Heart left ventricle (tissue), 16 donors: ENCODE measurements at regions not wholly inside any gene's neighbourhood (a gene's known extent, or its start where the extent isn't known, plus 50 kb on each side); places are given as distances from the start of the nearest gene placed in this dataset.

Source experiments
- ATAC-seq, 4 donors: fragments of 200-7000 bp; cut with Tn5 transposase; one replicate each; pipeline ENCODE4 v1.9.1; 2020 to 2022; ENCODE audit warnings: moderate library complexity in 4 of 4, mild to moderate bottlenecking in 3 of 4, moderate number of reproducible peaks in 1 of 4
- DNase-seq, 5 donors: peaks; one replicate each; pipeline ENCODE4 v3.0.0-alpha.2; 2020
- H3K27ac ChIP-seq, 12 donors: fragments of 200-600 bp; sonication (generic) in 4 of 12; one replicate each; pipeline versions ENCODE4 v1.5.0 to v1.8.0; 2016 to 2022; ENCODE audit warnings: mild to moderate bottlenecking in 2 of 12
- H3K27me3 ChIP-seq, 9 donors: fragments of 200-600 bp; sonication (generic) in 2 of 9; one replicate each; pipeline versions ENCODE4 v1.5.1 to v1.8.0; 2016 to 2022; ENCODE audit warnings: mild to moderate bottlenecking in 3 of 9
- H3K36me3 ChIP-seq, 9 donors: fragments of 200-600 bp; sonication (generic) in 2 of 9; one replicate each; pipeline versions ENCODE4 v1.5.0 to v1.8.0; 2018 to 2022; ENCODE audit warnings: mild to moderate bottlenecking in 2 of 9
- H3K4me1 ChIP-seq, 12 donors: fragments of 200-600 bp; sonication (generic) in 4 of 12; one replicate each; pipeline versions ENCODE4 v1.5.0 to v1.8.0; 2016 to 2022; ENCODE audit warnings: mild to moderate bottlenecking in 3 of 12
- H3K4me3 ChIP-seq, 12 donors: fragments of 200-600 bp; sonication (generic) in 4 of 12; one replicate each; pipeline versions ENCODE4 v1.5.0 to v1.8.0; 2017 to 2022; ENCODE audit warnings: mild to moderate bottlenecking in 9 of 12, moderate library complexity in 4 of 12
- H3K9me3 ChIP-seq, 12 donors: fragments of 200-600 bp; sonication (generic) in 4 of 12; one replicate each; pipeline versions ENCODE4 v1.5.0 to v1.8.0; 2016 to 2022; ENCODE audit warnings: mild to moderate bottlenecking in 1 of 12
- POLR2A ChIP-seq, 2 donors: fragments of 450-650 bp; IDR thresholded peaks; one replicate each; pipeline ENCODE4 v1.6.1; 2017; ENCODE audit warnings: antibody characterized with exemption in 2 of 2, mild to moderate bottlenecking in 2 of 2, moderate library complexity in 2 of 2
- WGBS, 4 donors: extraction: QIAGEN DNeasy Blood & Tissue Kit in 2 of 4; methylation state at CpG; one replicate each; pipeline versions ENCODE4 v1.1.5 to v1.1.7; 2013 to 2018; 5-methylcytosine and 5-hydroxymethylcytosine counted together
- intact Hi-C, 10 donors: fragments of 100-400 bp; cut with DNase I; formaldehyde crosslinking; loops; one replicate each; pipeline versions ENCODE4 v1.11.1 to v1.14.2; 2022
- TF ChIP-seq, protein P1 (sequence below), 12 donors: fragments of 200-600 bp; sonication (generic) in 4 of 12; IDR thresholded peaks; one replicate each; pipeline versions ENCODE4 v1.5.0 to v1.8.0; 2018 to 2022; ENCODE audit warnings: antibody characterized with exemption in 12 of 12, mild to moderate bottlenecking in 5 of 12
- donor health status: ischemic (EF 13 %, LVEDD 7.1; RV severe dilation, severe dysfunction).
- donor health status: healthy with polysubstance abuse.
- donor health status: DM: no; HTN: yes; CAD: no.
- donor health status: DM: no; HTN: no; CAD: no.
- donor health status: ischemic (EF 25% LVEDD 6.9; RV normal size, moderate dysfunction).
- donor health status: ischemic (EF 25% LVEDD 5.7; RV mildly dilated, moderate dysfunction).
- donor health status: healthy.
- donor health status: DM: yes; HTN: yes; CAD: no.
- donor health status: ischemic (EF 35%, LVEDD 5.7; RV mildly dilated, moderate dysfunction).
- donor health status: nonischemic (EF 11% LVEDD 7.7; RV severe dilation, severe dysfunction).
- donor health status: DM: yes; HTN: yes; CAD: no.
- donor health status: PGD.
- donor health status: ischemic (EF 29% LVEDD 5.4; RV normal size, mild dysfunction).
- donor health status: nonischemic (EF 23%, LVEDD 6.1; RV moderate dilation, normal function).

DNA sequence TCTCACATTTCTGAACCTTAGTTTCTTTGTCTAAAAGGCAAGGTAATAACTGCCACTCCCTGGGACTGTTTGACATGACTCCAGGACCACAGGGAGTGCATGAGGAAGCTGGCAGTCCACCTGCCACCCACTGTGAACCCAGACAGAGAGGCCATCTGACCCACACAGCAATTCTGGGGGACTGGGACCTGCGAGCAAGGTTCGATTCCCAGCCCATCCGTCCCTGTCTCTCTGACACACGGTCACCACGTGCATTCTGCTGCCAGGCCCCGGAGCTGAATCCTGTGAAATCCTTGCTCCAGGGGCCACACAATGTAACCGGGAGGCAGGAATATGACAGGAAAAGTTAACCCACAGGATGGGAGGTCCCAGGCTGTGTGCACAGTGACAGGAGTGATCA, 218.8 kb upstream of the FOXF1 start:
- intact Hi-C loops: no loop called here

DNA sequence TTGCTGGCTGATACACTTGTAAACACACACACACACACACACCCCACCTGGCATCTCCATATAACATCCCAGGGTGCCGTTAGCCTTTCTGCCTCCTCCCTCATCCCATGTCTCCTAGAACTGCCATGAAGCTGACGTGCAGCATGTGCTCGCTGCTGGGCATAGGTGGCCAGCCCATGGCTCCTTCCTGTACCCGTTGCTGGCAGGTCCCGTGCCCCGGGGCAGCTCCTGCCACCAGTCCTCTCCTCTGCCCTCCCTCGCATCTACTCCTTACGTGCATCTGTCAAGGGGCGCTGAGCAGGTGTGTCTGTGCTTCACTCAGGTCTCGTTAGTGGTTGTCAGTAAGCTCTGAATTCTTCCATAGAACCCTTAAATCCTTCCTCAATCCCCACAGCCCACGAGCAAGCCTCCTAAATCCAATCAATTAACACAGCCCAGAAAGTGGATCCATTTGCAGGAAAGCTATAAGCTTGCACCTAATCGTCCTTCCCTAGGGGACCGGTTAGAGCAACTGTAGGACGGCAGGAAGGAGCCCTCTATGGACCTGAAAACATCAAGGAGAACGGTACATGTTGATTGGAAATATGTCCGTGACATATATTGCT, 218.1 kb upstream of the FOXF1 start:
- intact Hi-C loops: no loop called here
- no peak for TF ChIP-seq POLR2A (IDR thresholded peaks at IDR 0.05)
- TF ChIP-seq, protein P1, sequence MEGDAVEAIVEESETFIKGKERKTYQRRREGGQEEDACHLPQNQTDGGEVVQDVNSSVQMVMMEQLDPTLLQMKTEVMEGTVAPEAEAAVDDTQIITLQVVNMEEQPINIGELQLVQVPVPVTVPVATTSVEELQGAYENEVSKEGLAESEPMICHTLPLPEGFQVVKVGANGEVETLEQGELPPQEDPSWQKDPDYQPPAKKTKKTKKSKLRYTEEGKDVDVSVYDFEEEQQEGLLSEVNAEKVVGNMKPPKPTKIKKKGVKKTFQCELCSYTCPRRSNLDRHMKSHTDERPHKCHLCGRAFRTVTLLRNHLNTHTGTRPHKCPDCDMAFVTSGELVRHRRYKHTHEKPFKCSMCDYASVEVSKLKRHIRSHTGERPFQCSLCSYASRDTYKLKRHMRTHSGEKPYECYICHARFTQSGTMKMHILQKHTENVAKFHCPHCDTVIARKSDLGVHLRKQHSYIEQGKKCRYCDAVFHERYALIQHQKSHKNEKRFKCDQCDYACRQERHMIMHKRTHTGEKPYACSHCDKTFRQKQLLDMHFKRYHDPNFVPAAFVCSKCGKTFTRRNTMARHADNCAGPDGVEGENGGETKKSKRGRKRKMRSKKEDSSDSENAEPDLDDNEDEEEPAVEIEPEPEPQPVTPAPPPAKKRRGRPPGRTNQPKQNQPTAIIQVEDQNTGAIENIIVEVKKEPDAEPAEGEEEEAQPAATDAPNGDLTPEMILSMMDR (IDR thresholded peaks at IDR 0.05): no peak
- no peaks in the 10 kb centered on the region for H3K36me3 ChIP-seq
- H3K27me3 ChIP-seq: peaks cover 12 to 98% (median 70%) of the 10 kb centered on the region in 9 donors
- WGBS, 4 donors: 61 to 72% (median 66%) methylated on average over 16 of the region's 16 CpGs
- no peak overlapping the region for H3K4me3 ChIP-seq
- H3K9me3 ChIP-seq: no peaks in the 10 kb centered on the region
- DNase-seq: no peak
- no peaks in the 10 kb centered on the region for H3K4me1 ChIP-seq
- ATAC-seq: no peak
- H3K27ac ChIP-seq: no peak overlapping the region

More for the DNA sequence above, 218.8 kb upstream of the FOXF1 start:
- ATAC-seq (no peak), DNase-seq (no peak)
- Histone ChIP-seq H3K4me1 (peaks cover 0 to 8% (median 0%) of the 10 kb centered on the region in 12 donors), H3K36me3 (no peaks in the 10 kb centered on the region), H3K27ac (no peak overlapping the region), H3K27me3 (peaks cover 14 to 98% (median 70%) of the 10 kb centered on the region in 9 donors), H3K4me3 (no peak overlapping the region), H3K9me3 (no peaks in the 10 kb centered on the region)
- WGBS, 4 donors: 61 to 79% (median 74%) methylated on average over 2 to 7 of the region's 7 CpGs
- TF ChIP-seq, protein P1 (IDR thresholded peaks at IDR 0.05): no peak
- no peak for TF ChIP-seq POLR2A (IDR thresholded peaks at IDR 0.05)

DNA sequence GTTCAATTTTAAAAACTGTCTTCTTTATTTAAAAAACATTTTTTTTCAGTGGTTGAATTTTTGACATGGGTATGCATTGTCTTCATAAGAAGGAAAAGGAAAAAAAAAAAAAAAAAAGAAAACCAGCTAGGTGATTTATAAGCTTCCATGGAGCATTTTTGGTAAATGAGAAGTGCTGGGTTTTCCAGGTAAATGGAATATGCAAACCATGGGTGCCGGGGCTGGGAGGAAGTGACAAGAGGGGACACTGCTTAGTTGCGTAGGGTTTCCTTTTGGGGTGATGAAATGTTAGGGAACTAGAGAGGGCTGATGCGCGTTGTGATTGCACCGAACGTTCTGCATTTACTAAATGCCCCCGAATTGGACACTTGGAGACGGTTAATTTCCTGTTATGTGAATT, 217.4 kb upstream of the FOXF1 start:
- H3K4me3 ChIP-seq: no peak overlapping the region
- intact Hi-C loops: no loop called here
- DNase-seq (no peak), ATAC-seq (no peak)
- H3K4me1 ChIP-seq: peaks cover 0 to under 1% (median 0%) of the 10 kb centered on the region in 12 donors
- H3K27me3 ChIP-seq: peaks cover 12 to 100% (median 72%) of the 10 kb centered on the region in 9 donors
- no peak overlapping the region for H3K27ac ChIP-seq
- whole genome bisulfite sequencing, 4 donors: 76 to 82% (median 81%) methylated on average over 8 of the region's 8 CpGs
- no peaks in the 10 kb centered on the region for H3K9me3 ChIP-seq
- H3K36me3 ChIP-seq: no peaks in the 10 kb centered on the region
- no peak for TF ChIP-seq POLR2A (IDR thresholded peaks at IDR 0.05)
- TF ChIP-seq, protein P1 (IDR thresholded peaks at IDR 0.05): no peak

DNA sequence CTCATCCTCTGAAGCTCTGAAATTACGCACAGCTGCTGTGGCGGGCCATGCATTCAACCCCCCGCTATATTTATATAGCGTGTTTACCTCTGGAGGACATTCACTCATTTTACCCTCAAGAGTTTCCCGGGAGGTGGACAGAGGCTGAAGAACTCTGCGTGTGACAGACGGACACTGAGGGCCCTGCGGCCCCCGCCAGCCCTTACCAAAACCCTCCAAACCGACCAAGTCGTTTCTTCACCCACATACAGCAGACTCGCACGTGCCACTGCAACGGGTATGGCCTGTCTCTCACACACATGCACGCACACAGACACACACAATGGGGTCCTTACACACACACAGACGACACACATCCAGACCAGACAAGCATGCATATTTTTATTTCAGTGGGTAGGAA, 216.4 kb upstream of the FOXF1 start:
- peaks cover 12 to 100% (median 70%) of the 10 kb centered on the region in 9 donors for H3K27me3 ChIP-seq
- no peak for ATAC-seq
- 80 to 86% (median 84%) methylated on average over 16 of the region's 16 CpGs for WGBS, 4 donors

More for the DNA sequence above, 216.4 kb upstream of the FOXF1 start:
- intact Hi-C loops: no loop called here
- Histone ChIP-seq H3K36me3 (no peaks in the 10 kb centered on the region), H3K4me3 (no peak overlapping the region), H3K27ac (no peak overlapping the region), H3K9me3 (no peaks in the 10 kb centered on the region), H3K4me1 (peaks cover 0 to 7% (median 0%) of the 10 kb centered on the region in 12 donors)
- DNase-seq: no peak
- no peak for TF ChIP-seq POLR2A (IDR thresholded peaks at IDR 0.05)
- TF ChIP-seq, protein P1 (IDR thresholded peaks at IDR 0.05): no peak
